Esophagus squamous epithelium (tissue), 5 donors: ENCODE measurements at regions not wholly inside any gene's neighbourhood (a gene's known extent, or its start where the extent isn't known, plus 50 kb on each side); places are given as distances from the start of the nearest gene placed in this dataset.

Experiments
- DNase-seq: peaks from one replicate; lab custom pipeline; 2025; lab: John Stamatoyannopoulos, UW
- H3K27ac ChIP-seq, 4 donors: fragments of 200-600 bp; sonication (generic); one replicate each; pipeline ENCODE4 v1.5.1; 2016 to 2019; ENCODE audit warnings: mild to moderate bottlenecking in 1 of 4
- H3K27me3 ChIP-seq, 4 donors: fragments of 200-600 bp; sonication (generic); 1 replicate in 3 of 4; 2 replicates in 1 of 4; pipeline versions ENCODE4 v1.5.1 to v1.6.0; 2017 to 2021; ENCODE audit warnings: antibody characterized with exemption in 1 of 4
- H3K36me3 ChIP-seq, 3 donors: fragments of 200-600 bp; sonication (generic); one replicate each; pipeline ENCODE4 v1.5.1; 2016 to 2019
- H3K4me1 ChIP-seq, 3 donors: fragments of 200-600 bp; sonication (generic); one replicate each; pipeline ENCODE4 v1.5.1; 2017 to 2019
- H3K4me3 ChIP-seq, 4 donors: fragments of 200-600 bp; sonication (generic); 1 replicate in 3 of 4; 2 replicates in 1 of 4; pipeline ENCODE4 v1.5.1; 2016 to 2019; ENCODE audit warnings: mild to moderate bottlenecking in 2 of 4, moderate library complexity in 1 of 4
- H3K9me3 ChIP-seq, 3 donors: fragments of 200-600 bp; sonication (generic); one replicate each; pipeline ENCODE4 v1.5.1; 2016 to 2019
- CTCF ChIP-seq, 6 experiments: fragments of 450-650 bp in 4 of 6; fragments of 200-600 bp in 2 of 6; sonication (generic) in 2 of 6; IDR thresholded peaks; one replicate each; pipeline ENCODE4 v1.5.1; 2016 to 2019; ENCODE audit warnings: antibody characterized with exemption in 6 of 6, mild to moderate bottlenecking in 4 of 6, moderate library complexity in 4 of 6
- POLR2A ChIP-seq, 4 donors: fragments of 450-650 bp; IDR thresholded peaks; one replicate each; pipeline ENCODE4 v1.6.1; 2017; ENCODE audit warnings: antibody characterized with exemption in 4 of 4, mild to moderate bottlenecking in 4 of 4, moderate library complexity in 3 of 4
- WGBS, 2 donors: methylation state at CpG; one replicate each; pipeline ENCODE4 v1.1.5; 2018; 5-methylcytosine and 5-hydroxymethylcytosine counted together
- intact Hi-C: fragments of 100-400 bp; cut with DNase I; formaldehyde crosslinking; loops from one replicate; pipeline ENCODE4 v1.15.0; 2022
- donor health status: DM: yes; HTN: yes; CAD: no.

GRCh38 chr4:141335166-141335565 is 114.5 kb downstream of the ZNF330 start:
- 76 to 94% methylated on average over 1 of the region's 1 CpG for WGBS, 2 donors
- peaks cover 0 to 13% (median 0%) of the 10 kb centered on the region in 4 donors for H3K27me3 ChIP-seq
- no peak overlapping the region for H3K4me3 ChIP-seq
- no peak overlapping the region for H3K27ac ChIP-seq
- DNase-seq: no peak
- TF ChIP-seq POLR2A (IDR thresholded peaks at IDR 0.05): no peak
- no peak for TF ChIP-seq CTCF (IDR thresholded peaks at IDR 0.05)
- peaks cover 0 to 4% (median 0%) of the 10 kb centered on the region in 3 donors for H3K4me1 ChIP-seq
- intact Hi-C loops: no loop called here
- no peaks in the 10 kb centered on the region for H3K36me3 ChIP-seq
- H3K9me3 ChIP-seq: no peaks in the 10 kb centered on the region

GRCh38 chr4:141338238-141338637 is 117.5 kb downstream of the ZNF330 start:
- intact Hi-C loops: no loop called here
- Histone ChIP-seq H3K4me1 (no peaks in the 10 kb centered on the region), H3K36me3 (no peaks in the 10 kb centered on the region), H3K27ac (no peak overlapping the region), H3K9me3 (no peaks in the 10 kb centered on the region), H3K4me3 (no peak overlapping the region), H3K27me3 (peaks cover 0 to 4% (median 0%) of the 10 kb centered on the region in 4 donors)
- no peak for DNase-seq
- no peak for TF ChIP-seq CTCF (IDR thresholded peaks at IDR 0.05)
- no peak for TF ChIP-seq POLR2A (IDR thresholded peaks at IDR 0.05)
- WGBS, 2 donors: 80 to 92% methylated on average over 1 of the region's 1 CpG

- Histone ChIP-seq H3K4me3 (no peak overlapping the region), H3K36me3 (no peaks in the 10 kb centered on the region), H3K9me3 (no peaks in the 10 kb centered on the region), H3K27ac (no peak overlapping the region), H3K4me1 (no peaks in the 10 kb centered on the region), H3K27me3 (peaks cover 0 to 4% (median 0%) of the 10 kb centered on the region in 4 donors)
- TF ChIP-seq POLR2A (IDR thresholded peaks at IDR 0.05) (no peak), CTCF (IDR thresholded peaks at IDR 0.05) (no peak)
- WGBS, 2 donors: 75 to 76% methylated on average over 3 of the region's 3 CpGs
- DNase-seq: no peak
- intact Hi-C loops: no loop called here
Observed at GRCh38 chr4:141339391-141339790, 118.7 kb downstream of the ZNF330 start.

GRCh38 chr4:141339966-141340365 is 119.3 kb downstream of the ZNF330 start:
- intact Hi-C loops: no loop called here
- TF ChIP-seq CTCF (IDR thresholded peaks at IDR 0.05): no peak
- TF ChIP-seq POLR2A (IDR thresholded peaks at IDR 0.05): no peak
- H3K36me3 ChIP-seq: no peaks in the 10 kb centered on the region
- H3K27ac ChIP-seq: no peak overlapping the region
- H3K9me3 ChIP-seq: no peaks in the 10 kb centered on the region
- H3K4me3 ChIP-seq: no peak overlapping the region
- H3K27me3 ChIP-seq: peaks cover 0 to 4% (median 0%) of the 10 kb centered on the region in 4 donors
- DNase-seq: no peak
- no peaks in the 10 kb centered on the region for H3K4me1 ChIP-seq

- Histone ChIP-seq H3K4me3 (no peak overlapping the region), H3K27ac (no peak overlapping the region), H3K36me3 (no peaks in the 10 kb centered on the region), H3K9me3 (no peaks in the 10 kb centered on the region), H3K27me3 (peaks cover 0 to 4% (median 0%) of the 10 kb centered on the region in 4 donors), H3K4me1 (no peaks in the 10 kb centered on the region)
- DNase-seq: no peak
- no peak for TF ChIP-seq POLR2A (IDR thresholded peaks at IDR 0.05)
- TF ChIP-seq CTCF (IDR thresholded peaks at IDR 0.05): no peak
- intact Hi-C loops: no loop called here
- WGBS, 2 donors: 77 to 90% methylated on average over 2 of the region's 2 CpGs
Observed at GRCh38 chr4:141340458-141340857, 119.8 kb downstream of the ZNF330 start.
